RWPE1 (cell line): ENCODE measurements at regions not wholly inside any gene's neighbourhood (a gene's known extent, or its start where the extent isn't known, plus 50 kb on each side); places are given as distances from the start of the nearest gene placed in this dataset.
"Not testable (repeated sequence)": the region's sequence is repeated elsewhere in the genome, so short reads cannot be mapped to it uniquely, and the experiment has no call there.

ENCODE experiments used
- CTCF ChIA-PET: fragments of 350-600 bp; sonication (Branson Sonifier 250); formaldehyde crosslinking; extraction: SDS; loops from one replicate; lab custom pipeline; 2021; lab: Yijun Ruan, JAX
- POLR2A ChIA-PET: fragments of 400-600 bp; formaldehyde crosslinking; extraction: SDS; loops from one replicate; lab custom pipeline; 2020; ENCODE audit warnings: antibody characterized with exemption; ENCODE audit not compliant: low non-redundant PET; lab: Yijun Ruan, JAX
- DNase-seq: peaks from one replicate; pipeline ENCODE4 v3.0.0; 2012; ENCODE audit warnings: low spot score
- H3K27ac ChIP-seq: fragments of 450-650 bp; 2 replicates; pipeline ENCODE4 v1.5.1; 2017
- TF ChIP-seq, protein P1 (sequence below): fragments of 450-650 bp; conservative IDR thresholded peaks from 2 replicates; pipeline ENCODE4 v1.5.1; 2017; ENCODE audit warnings: low read depth, mild to moderate bottlenecking

DNA sequence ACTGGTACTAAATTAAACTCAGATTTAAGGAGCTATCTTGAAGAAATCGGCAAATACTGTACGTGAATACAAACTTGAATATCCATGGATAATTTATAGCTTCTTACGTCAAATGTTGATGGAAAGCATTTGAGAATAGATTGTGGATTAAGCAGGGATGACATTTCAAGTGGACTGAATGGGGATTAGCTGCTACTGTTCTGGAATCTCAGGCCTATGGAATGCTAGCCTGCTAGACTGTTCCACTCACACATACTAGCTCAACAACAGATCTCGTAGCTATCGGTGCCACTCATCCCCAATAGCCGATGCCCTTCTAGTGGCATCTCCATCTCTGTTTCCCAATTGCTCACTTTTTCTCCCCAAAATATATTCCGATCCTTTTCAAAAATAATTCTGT is 62.0 kb upstream of the USP25 start:
- no peak overlapping the region for H3K27ac ChIP-seq
- TF ChIP-seq, protein P1, sequence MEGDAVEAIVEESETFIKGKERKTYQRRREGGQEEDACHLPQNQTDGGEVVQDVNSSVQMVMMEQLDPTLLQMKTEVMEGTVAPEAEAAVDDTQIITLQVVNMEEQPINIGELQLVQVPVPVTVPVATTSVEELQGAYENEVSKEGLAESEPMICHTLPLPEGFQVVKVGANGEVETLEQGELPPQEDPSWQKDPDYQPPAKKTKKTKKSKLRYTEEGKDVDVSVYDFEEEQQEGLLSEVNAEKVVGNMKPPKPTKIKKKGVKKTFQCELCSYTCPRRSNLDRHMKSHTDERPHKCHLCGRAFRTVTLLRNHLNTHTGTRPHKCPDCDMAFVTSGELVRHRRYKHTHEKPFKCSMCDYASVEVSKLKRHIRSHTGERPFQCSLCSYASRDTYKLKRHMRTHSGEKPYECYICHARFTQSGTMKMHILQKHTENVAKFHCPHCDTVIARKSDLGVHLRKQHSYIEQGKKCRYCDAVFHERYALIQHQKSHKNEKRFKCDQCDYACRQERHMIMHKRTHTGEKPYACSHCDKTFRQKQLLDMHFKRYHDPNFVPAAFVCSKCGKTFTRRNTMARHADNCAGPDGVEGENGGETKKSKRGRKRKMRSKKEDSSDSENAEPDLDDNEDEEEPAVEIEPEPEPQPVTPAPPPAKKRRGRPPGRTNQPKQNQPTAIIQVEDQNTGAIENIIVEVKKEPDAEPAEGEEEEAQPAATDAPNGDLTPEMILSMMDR: no peak
- ChIA-PET CTCF (interaction anchor here (0.8 kb wide), 1 partner anchor 40 kb away, joined by 3 read pairs; no protein-coding TSS in a partner anchor), POLR2A (no interaction called here)
- no peak for DNase-seq

- DNase-seq: no peak
- POLR2A ChIA-PET: no interaction called here
- TF ChIP-seq, protein P1: no peak
- no peak overlapping the region for H3K27ac ChIP-seq
- CTCF ChIA-PET: no interaction called here
Observed at GRCh38 chr21:15669247-15669646, 60.5 kb upstream of the USP25 start.

GRCh38 chr21:15671188-15671587 is 58.6 kb upstream of the USP25 start:
- no peak overlapping the region for H3K27ac ChIP-seq
- TF ChIP-seq, protein P1: no peak
- POLR2A ChIA-PET: no interaction called here
- CTCF ChIA-PET: interaction anchor here (0.6 kb wide), 1 partner anchor 702 kb away, joined by 3 read pairs; no protein-coding TSS in a partner anchor
- no peak for DNase-seq

- CTCF ChIA-PET, POLR2A ChIA-PET, DNase-seq: not testable (repeated sequence)
Observed at GRCh38 chr21:15672578-15672977, 57.2 kb upstream of the USP25 start.

GRCh38 chr21:15676935-15677334 is 52.8 kb upstream of the USP25 start:
- DNase-seq: no peak
- CTCF ChIA-PET: no interaction called here
- TF ChIP-seq, protein P1: no peak
- no peak overlapping the region for H3K27ac ChIP-seq
- POLR2A ChIA-PET: no interaction called here

More at GRCh38 chr21:15672578-15672977, 57.2 kb upstream of the USP25 start:
- H3K27ac ChIP-seq: not testable (repeated sequence)

- ChIA-PET CTCF (no interaction called here), POLR2A (no interaction called here)
- no peak overlapping the region for H3K27ac ChIP-seq
- TF ChIP-seq, protein P1: no peak
- DNase-seq: no peak
Observed at GRCh38 chr21:15679630-15680029, 50.2 kb upstream of the USP25 start.
